ENCODE measurements at regions not wholly inside any gene's neighbourhood (a gene's known extent, or its start where the extent isn't known, plus 50 kb on each side); places are given as distances from the start of the nearest gene placed in this dataset.

DNA sequence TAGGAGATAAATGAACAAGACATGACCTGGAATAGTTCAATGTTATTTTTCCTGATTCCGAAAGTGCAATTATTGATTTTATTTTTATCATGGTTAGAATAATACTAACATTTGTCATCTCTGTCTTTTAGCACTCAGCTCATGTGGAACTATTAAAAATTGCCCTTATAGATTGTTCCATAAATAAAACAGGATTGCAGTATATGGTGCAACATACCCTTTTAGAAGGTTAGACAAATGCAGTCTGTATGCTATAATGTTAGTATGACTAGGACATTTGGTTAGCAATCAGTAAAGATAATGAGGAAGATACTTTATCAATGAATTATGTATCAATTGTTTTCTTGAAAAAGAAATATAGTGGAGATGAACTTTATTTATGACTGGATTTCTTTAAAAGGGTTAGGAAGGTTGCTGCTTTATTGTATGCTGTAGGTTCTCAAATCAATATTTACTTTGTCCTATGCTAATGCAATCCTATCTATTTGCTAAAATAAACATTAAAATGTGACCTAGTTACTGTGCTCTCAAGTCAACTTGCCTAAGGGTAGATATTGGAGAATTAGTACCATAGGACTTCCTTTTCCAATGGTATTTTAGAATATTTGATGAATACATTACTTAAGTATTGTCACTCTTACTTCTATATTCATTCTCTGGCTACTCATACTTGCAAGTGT lies 348.9 kb upstream of the ISL1 start:
- no peaks in the 10 kb centered on the region for H3K4me1 ChIP-seq (ENCODE audit: control insufficient read depth, insufficient read depth, low read length, unreplicated experiment)
- no peaks in the 10 kb centered on the region for H3K79me2 ChIP-seq (ENCODE audit: control insufficient read depth, insufficient read depth, low read length, unreplicated experiment)

DNA sequence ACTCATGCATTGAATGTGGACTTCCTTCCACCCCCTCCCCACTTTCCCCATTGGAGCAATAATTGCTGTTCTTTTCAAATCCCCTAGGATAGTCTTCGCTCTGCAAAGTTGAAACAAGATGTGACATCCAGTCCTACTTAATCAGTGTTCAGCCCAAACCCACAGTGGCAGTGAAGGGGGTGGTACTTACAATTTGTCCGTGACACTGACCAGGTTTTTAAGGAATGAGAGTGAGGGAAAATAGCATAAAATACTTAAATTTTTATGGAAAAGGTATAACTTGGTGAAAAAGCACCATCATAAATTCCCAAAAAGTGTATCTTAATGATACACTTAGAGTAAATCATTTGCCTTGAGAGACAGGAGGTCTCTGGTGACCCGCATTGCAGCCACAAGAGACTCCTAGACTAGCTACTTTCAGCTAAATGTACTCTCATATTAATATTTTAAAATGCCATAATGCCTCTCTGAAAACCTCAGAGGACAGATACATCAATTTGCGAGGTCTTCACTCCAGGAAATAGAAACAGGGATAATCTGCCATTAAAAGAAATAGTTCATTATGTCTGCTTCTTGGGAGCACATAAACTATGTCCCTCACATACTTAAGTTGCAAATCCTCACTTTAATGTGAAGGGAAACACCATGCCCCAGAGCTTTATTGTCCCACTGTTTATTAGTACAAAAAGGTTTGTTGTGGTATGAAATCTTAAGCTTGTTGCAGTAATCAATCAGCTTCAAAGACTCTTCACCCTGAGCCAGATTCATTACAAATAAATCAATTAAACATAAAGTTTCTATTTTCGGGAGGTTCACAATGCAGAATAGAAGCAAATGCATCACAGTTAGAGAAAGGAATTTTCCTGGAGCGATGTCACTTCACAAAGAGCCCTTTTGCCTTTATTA lies 343.6 kb upstream of the ISL1 start:
- Histone ChIP-seq H3K79me2 (ENCODE audit: control insufficient read depth, insufficient read depth, low read length, unreplicated experiment) (no peaks in the 10 kb centered on the region), H3K4me1 (ENCODE audit: control insufficient read depth, insufficient read depth, low read length, unreplicated experiment) (no peaks in the 10 kb centered on the region), H3K27me3 (ENCODE audit: insufficient read depth, low read length) (no peaks in the 10 kb centered on the region)

More for the DNA sequence above, 348.9 kb upstream of the ISL1 start:
- no peak overlapping the region for H3K27ac ChIP-seq (ENCODE audit: low read depth, low read length)
- no peaks in the 10 kb centered on the region for H3K27me3 ChIP-seq (ENCODE audit: insufficient read depth, low read length)
- no peak overlapping the region for H2AFZ ChIP-seq (ENCODE audit: low read length, unreplicated experiment)
- H3K36me3 ChIP-seq (ENCODE audit: insufficient read depth, low read length), result no peaks in the 10 kb centered on the region
- no peak overlapping the region for H3K4me3 ChIP-seq (ENCODE audit: low read depth, low read length)

DNA sequence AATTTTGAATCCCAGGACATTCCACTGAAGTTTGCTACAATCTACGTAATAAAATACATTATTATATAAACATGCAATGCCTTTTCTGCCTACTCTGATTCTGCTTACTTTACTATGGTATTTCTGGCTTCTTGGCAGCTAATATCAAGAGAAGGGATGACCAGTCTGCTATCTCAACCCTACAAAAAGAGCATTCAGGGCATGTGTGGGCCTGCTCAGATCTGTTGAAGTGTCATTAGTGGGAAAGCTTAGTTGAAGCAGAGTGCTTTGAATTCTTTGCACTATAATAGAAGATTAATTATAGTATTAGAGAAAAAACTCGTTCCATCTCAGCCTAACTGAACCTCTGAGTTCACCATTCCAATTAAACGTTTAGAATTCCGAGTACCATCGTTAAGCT lies 339.5 kb upstream of the ISL1 start:
- H2AFZ ChIP-seq (ENCODE audit: low read length, unreplicated experiment), result no peak overlapping the region
- no peaks in the 10 kb centered on the region for H3K36me3 ChIP-seq (ENCODE audit: insufficient read depth, low read length)
- H3K4me1 ChIP-seq (ENCODE audit: control insufficient read depth, insufficient read depth, low read length, unreplicated experiment), result no peaks in the 10 kb centered on the region
- no peaks in the 10 kb centered on the region for H3K79me2 ChIP-seq (ENCODE audit: control insufficient read depth, insufficient read depth, low read length, unreplicated experiment)
- H3K27me3 ChIP-seq (ENCODE audit: insufficient read depth, low read length), result no peaks in the 10 kb centered on the region
- no peak overlapping the region for H3K4me3 ChIP-seq (ENCODE audit: low read depth, low read length)
- H3K27ac ChIP-seq (ENCODE audit: low read depth, low read length), result no peak overlapping the region

More for the DNA sequence above, 343.6 kb upstream of the ISL1 start:
- Histone ChIP-seq H2AFZ (ENCODE audit: low read length, unreplicated experiment) (no peak overlapping the region), H3K27ac (ENCODE audit: low read depth, low read length) (no peak overlapping the region), H3K4me3 (ENCODE audit: low read depth, low read length) (no peak overlapping the region), H3K36me3 (ENCODE audit: insufficient read depth, low read length) (no peaks in the 10 kb centered on the region)

DNA sequence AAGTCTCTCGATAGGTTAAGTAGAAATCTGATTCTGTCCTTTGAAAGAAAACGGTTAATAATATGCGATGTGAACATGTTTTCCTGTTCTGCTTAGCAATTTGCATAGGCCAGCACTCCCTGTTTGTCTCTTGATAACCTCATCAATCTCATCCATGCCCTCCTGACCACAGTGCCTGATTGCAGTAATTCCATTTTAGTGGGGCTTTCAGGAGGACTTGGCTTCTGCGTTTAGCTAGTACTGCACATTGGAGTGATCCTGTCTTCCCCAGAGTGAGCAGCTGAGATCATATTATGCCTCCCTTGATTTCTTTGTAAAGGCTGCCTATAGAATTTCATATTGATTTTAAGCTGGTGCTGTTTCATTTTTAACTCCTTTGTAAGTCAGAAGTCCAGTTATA lies 335.9 kb upstream of the ISL1 start:
- Histone ChIP-seq H3K27ac (ENCODE audit: low read depth, low read length) (no peak overlapping the region), H3K27me3 (ENCODE audit: insufficient read depth, low read length) (no peaks in the 10 kb centered on the region), H3K79me2 (ENCODE audit: control insufficient read depth, insufficient read depth, low read length, unreplicated experiment) (no peaks in the 10 kb centered on the region), H3K36me3 (ENCODE audit: insufficient read depth, low read length) (no peaks in the 10 kb centered on the region), H2AFZ (ENCODE audit: low read length, unreplicated experiment) (no peak overlapping the region), H3K4me3 (ENCODE audit: low read depth, low read length) (no peak overlapping the region), H3K4me1 (ENCODE audit: control insufficient read depth, insufficient read depth, low read length, unreplicated experiment) (no peaks in the 10 kb centered on the region)

DNA sequence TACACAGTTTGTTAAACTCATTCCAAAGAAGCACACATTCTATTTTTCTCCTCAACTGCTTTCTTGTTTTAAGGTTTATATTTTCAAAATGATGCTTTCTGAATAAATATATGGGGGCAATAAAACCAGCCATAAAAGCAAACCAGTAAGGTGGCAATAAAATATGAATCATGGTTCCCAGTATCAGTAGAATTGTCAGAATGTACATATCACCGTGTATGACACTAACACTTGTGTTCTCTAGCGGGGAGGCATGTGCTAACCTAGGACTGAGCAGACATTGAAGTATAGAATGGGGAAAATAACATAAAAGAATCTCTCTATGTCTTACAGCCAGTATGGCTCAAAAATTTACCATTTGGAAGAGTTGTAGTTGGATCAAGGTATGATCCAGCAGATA lies 329.9 kb upstream of the ISL1 start:
- Histone ChIP-seq H3K79me2 (ENCODE audit: control insufficient read depth, insufficient read depth, low read length, unreplicated experiment) (no peaks in the 10 kb centered on the region), H3K27ac (ENCODE audit: low read depth, low read length) (no peak overlapping the region), H3K4me1 (ENCODE audit: control insufficient read depth, insufficient read depth, low read length, unreplicated experiment) (no peaks in the 10 kb centered on the region), H3K4me3 (ENCODE audit: low read depth, low read length) (no peak overlapping the region), H3K36me3 (ENCODE audit: insufficient read depth, low read length) (no peaks in the 10 kb centered on the region), H3K27me3 (ENCODE audit: insufficient read depth, low read length) (no peaks in the 10 kb centered on the region), H2AFZ (ENCODE audit: low read length, unreplicated experiment) (no peak overlapping the region)

DNA sequence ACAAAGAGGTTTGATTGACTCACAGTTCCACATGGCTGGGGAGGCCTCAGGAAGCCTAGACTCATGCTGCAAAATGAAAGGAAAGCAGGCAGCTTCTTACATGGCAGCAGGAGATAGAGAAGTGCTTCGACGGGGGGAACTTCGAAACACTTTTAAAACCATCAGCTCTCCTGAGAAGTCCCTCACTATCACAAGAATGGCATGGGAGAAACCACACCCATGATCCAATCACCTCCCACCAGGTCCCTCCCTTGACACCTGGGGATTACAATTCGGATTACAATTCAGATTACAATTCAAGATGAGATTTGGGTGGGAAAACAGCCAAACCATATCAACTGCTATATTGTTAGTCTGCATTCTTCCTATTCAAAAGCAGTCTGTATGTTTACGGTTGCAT lies 322.3 kb upstream of the ISL1 start:
- no peaks in the 10 kb centered on the region for H3K27me3 ChIP-seq (ENCODE audit: insufficient read depth, low read length)
- no peak overlapping the region for H3K27ac ChIP-seq (ENCODE audit: low read depth, low read length)
- no peaks in the 10 kb centered on the region for H3K4me1 ChIP-seq (ENCODE audit: control insufficient read depth, insufficient read depth, low read length, unreplicated experiment)
- no peaks in the 10 kb centered on the region for H3K79me2 ChIP-seq (ENCODE audit: control insufficient read depth, insufficient read depth, low read length, unreplicated experiment)
- H3K36me3 ChIP-seq (ENCODE audit: insufficient read depth, low read length), result no peaks in the 10 kb centered on the region
- H2AFZ ChIP-seq (ENCODE audit: low read length, unreplicated experiment), result no peak overlapping the region
- H3K4me3 ChIP-seq (ENCODE audit: low read depth, low read length), result no peak overlapping the region

DNA sequence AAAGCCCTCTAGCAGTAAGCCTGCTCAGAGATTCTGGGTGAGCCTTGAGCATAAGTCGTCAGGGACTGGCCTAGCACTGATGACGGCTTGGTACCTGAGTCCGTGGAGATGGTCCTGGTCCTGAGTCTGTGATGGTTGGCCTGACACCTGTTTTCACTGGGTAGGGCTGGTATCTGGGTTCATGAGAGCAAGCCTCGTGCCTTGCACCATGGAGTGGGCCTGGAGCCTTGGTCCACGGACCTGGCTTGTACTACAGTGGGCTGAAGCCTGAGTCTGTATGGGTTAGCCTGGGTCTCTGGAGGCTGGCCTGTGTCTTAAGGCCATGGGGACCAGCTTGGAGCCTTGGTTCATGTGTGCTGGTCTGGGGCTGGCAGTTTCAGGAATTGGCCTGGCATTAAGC lies 310.3 kb upstream of the ISL1 start:
- H3K4me1 ChIP-seq (ENCODE audit: control insufficient read depth, insufficient read depth, low read length, unreplicated experiment), result no peaks in the 10 kb centered on the region
- no peak overlapping the region for H3K4me3 ChIP-seq (ENCODE audit: low read depth, low read length)
- no peak overlapping the region for H2AFZ ChIP-seq (ENCODE audit: low read length, unreplicated experiment)
- no peaks in the 10 kb centered on the region for H3K36me3 ChIP-seq (ENCODE audit: insufficient read depth, low read length)
- H3K79me2 ChIP-seq (ENCODE audit: control insufficient read depth, insufficient read depth, low read length, unreplicated experiment), result no peaks in the 10 kb centered on the region
- no peaks in the 10 kb centered on the region for H3K27me3 ChIP-seq (ENCODE audit: insufficient read depth, low read length)
- no peak overlapping the region for H3K27ac ChIP-seq (ENCODE audit: low read depth, low read length)

DNA sequence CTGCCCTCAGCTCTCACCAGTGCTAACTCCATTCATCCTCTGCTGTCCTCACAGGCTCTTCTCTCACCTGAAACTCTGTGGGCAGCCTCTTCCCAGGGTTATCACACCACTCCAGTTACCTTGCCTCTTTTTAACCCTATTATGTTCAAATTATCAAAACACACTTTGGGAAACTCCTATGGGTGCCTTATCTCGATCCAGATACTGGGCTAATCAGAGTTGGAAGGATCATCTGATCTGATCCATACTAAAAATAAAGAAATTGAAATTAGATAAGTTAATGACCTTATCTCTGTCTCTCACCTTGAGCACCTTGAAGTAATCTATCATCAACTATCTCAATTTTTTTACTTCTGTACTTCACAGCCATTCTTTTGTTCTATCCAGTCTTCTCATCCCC lies 300.5 kb upstream of the ISL1 start:
- Histone ChIP-seq H3K36me3 (ENCODE audit: insufficient read depth, low read length) (no peaks in the 10 kb centered on the region), H3K4me3 (ENCODE audit: low read depth, low read length) (no peak overlapping the region), H3K27me3 (ENCODE audit: insufficient read depth, low read length) (no peaks in the 10 kb centered on the region)

DNA sequence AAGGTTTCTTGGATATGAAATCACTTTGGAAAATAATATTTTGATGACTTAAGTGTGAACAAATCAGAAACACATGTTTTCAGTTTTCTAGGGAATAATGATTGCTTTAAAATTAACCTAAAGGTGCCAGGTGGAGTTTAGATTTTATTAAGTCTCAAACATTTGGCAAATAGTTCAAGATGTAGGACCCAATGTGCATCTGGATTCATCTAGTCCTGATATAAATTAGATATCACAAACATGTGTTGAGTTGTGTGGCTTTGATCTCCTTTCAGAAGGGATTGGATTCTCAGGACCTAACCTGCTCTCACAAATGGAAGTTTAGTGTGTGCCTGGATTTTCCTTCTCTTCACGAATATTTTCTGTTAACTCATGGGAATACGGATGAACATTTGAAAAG lies 291.4 kb upstream of the ISL1 start:
- H3K4me3 ChIP-seq (ENCODE audit: low read depth, low read length), result no peak overlapping the region
- no peaks in the 10 kb centered on the region for H3K79me2 ChIP-seq (ENCODE audit: control insufficient read depth, insufficient read depth, low read length, unreplicated experiment)
- H3K27ac ChIP-seq (ENCODE audit: low read depth, low read length), result no peak overlapping the region
- no peaks in the 10 kb centered on the region for H3K4me1 ChIP-seq (ENCODE audit: control insufficient read depth, insufficient read depth, low read length, unreplicated experiment)
- H3K27me3 ChIP-seq (ENCODE audit: insufficient read depth, low read length), result no peaks in the 10 kb centered on the region
- H2AFZ ChIP-seq (ENCODE audit: low read length, unreplicated experiment), result no peak overlapping the region
- H3K36me3 ChIP-seq (ENCODE audit: insufficient read depth, low read length), result no peaks in the 10 kb centered on the region

More for the DNA sequence above, 300.5 kb upstream of the ISL1 start:
- H3K4me1 ChIP-seq (ENCODE audit: control insufficient read depth, insufficient read depth, low read length, unreplicated experiment), result no peaks in the 10 kb centered on the region
- no peak overlapping the region for H3K27ac ChIP-seq (ENCODE audit: low read depth, low read length)
- H3K79me2 ChIP-seq (ENCODE audit: control insufficient read depth, insufficient read depth, low read length, unreplicated experiment), result no peaks in the 10 kb centered on the region
- no peak overlapping the region for H2AFZ ChIP-seq (ENCODE audit: low read length, unreplicated experiment)

DNA sequence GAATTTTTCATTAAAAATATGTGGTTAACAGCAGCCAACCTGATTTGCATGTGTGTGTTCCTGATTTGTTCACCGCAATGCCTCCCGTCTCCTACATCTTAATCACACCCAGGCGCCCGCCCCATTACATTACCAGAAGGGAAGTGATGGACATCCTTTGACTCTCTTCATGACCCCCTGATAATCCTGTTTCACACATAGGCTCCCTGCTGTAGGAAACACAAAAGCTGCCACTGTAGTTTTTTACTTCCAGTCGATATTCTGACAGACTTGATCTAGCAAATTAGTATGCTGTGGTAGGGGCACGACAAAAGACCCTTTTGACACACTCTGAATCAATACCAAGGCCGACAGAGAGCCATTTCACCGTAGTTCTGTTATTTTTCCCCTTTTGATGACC lies 287.8 kb upstream of the ISL1 start:
- Histone ChIP-seq H2AFZ (ENCODE audit: low read length, unreplicated experiment) (no peak overlapping the region), H3K27ac (ENCODE audit: low read depth, low read length) (no peak overlapping the region), H3K79me2 (ENCODE audit: control insufficient read depth, insufficient read depth, low read length, unreplicated experiment) (no peaks in the 10 kb centered on the region)

DNA sequence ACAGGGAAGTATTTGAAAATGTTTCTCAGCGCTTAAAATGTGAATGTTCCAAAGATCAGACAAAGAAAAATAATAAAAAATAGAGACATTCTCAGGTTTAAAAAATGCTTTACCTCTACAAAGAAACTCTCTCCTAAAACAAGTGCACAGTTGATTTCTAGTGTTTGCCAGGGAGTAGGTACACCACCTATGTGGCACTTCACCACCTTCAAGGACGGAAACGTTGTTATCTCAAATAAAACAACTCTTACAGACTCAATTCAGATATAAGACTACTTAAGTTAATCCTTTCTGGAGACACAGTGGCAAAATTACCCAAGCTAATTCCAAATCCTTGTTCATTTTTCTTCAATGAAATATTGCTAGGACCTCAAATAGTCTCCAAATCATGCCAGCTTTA lies 286.4 kb upstream of the ISL1 start:
- Histone ChIP-seq H3K4me1 (ENCODE audit: control insufficient read depth, insufficient read depth, low read length, unreplicated experiment) (no peaks in the 10 kb centered on the region), H3K79me2 (ENCODE audit: control insufficient read depth, insufficient read depth, low read length, unreplicated experiment) (no peaks in the 10 kb centered on the region), H3K27me3 (ENCODE audit: insufficient read depth, low read length) (no peaks in the 10 kb centered on the region), H2AFZ (ENCODE audit: low read length, unreplicated experiment) (no peak overlapping the region), H3K36me3 (ENCODE audit: insufficient read depth, low read length) (no peaks in the 10 kb centered on the region), H3K27ac (ENCODE audit: low read depth, low read length) (no peak overlapping the region), H3K4me3 (ENCODE audit: low read depth, low read length) (no peak overlapping the region)

More for the DNA sequence above, 287.8 kb upstream of the ISL1 start:
- no peaks in the 10 kb centered on the region for H3K4me1 ChIP-seq (ENCODE audit: control insufficient read depth, insufficient read depth, low read length, unreplicated experiment)
- H3K36me3 ChIP-seq (ENCODE audit: insufficient read depth, low read length), result no peaks in the 10 kb centered on the region
- H3K27me3 ChIP-seq (ENCODE audit: insufficient read depth, low read length), result no peaks in the 10 kb centered on the region
- H3K4me3 ChIP-seq (ENCODE audit: low read depth, low read length), result no peak overlapping the region
